SHP77 (cell line): ENCODE measurements at regions not wholly inside any gene's neighbourhood (a gene's known extent, or its start where the extent isn't known, plus 50 kb on each side); places are given as distances from the start of the nearest gene placed in this dataset.

Experiments used
- DNase-seq, 2 experiments: peaks; one replicate each; lab custom pipeline; 2025; lab: John Stamatoyannopoulos, UW

- no peak for DNase-seq
These were observed 108.6 kb upstream of the PRR20G start for GRCh38 chr3:127396473-127396872.

- no peak for DNase-seq
These were observed 108.0 kb upstream of the PRR20G start for GRCh38 chr3:127395663-127396355.

DNA sequence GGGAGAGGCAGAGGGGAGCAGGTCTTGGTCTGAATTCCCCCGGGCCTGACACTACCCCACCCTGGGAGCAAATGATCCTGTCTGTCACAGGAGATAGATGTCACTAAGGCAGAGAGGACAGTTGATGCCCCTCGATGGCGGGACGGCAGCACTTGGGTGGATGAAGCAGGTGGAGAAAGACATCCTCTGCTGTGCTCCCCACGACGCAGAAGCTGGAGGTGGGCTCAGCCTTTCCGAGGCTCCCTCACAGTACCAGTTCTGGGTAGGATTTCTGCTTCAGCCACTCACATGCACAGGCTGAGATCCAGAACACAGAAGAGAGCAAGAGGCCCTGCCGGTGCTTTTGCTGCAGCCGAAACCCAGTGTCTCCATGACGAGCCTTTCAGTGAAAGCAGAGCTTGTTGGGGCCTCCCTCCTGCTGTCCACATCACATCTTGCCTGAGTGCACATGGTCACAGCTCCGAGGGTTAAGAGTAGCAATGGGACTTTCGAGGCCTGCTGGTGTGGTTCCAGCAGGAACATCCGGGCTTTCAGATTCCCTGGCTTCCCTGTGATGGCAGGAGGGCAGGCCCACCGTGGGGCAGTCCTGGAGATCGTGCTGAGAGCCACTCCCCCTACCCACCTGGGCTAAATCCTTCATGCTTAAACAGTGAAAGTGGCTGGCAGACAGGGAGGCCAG is 107.3 kb upstream of the PRR20G start:
- no peak for DNase-seq

DNA sequence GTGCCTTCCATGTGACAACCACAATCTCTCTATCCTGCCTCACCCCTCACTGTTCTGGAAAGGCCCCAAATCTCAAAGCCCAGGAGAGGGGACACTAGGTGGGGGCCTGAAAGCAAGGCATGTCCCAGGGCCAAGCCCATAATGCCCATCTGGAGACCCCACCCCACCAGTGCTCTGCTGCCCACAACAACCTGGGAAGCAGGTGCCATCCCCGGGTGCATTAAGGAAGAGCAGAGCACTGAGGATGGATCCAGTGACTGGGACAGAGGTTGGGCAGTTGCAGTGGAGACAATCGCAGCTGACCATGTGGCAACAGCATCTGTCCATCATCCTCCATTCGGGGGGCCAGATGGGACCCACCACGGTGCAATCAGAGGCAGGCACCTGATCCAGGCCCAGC is 106.2 kb upstream of the PRR20G start:
- no peak for DNase-seq

GRCh38 chr3:127393131-127393820 is 105.4 kb upstream of the PRR20G start:
- DNase-seq = no peak

GRCh38 chr3:127392156-127392490 is 104.3 kb upstream of the PRR20G start:
- no peak for DNase-seq

DNA sequence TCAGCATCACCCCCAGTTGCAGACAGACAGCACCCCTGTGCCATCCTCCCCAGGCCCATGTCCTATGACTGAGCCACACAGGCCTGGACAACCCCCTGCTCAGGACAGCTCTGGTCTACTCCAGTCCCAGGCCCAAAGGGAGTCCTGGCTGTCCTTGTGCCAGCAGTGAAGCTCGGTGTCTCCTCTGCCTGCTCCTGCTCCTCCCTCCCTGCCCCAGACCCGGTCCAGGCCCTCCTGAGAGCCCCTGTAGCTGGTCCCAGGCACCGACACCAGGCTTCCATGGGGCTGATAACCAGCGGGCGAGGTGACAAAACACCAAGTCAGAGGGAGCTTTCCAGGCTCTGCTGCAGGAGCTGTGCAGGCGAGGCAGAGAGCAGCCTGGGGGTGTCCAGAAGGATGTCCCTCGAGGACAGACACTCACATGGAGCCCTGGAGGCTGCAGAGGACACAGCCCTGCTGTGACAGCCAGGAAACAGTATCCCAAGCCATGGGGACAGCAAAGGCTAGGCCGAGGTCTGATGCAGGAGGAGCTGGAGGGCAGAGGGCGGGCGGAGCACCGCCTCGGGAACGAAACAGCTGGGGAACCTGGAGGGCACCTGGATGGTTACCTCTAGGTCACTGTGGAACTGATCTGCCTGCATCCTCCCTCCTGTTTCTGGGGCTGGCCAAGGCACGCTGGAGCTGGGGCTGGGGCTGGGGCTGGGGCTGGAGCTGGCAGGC is 103.8 kb upstream of the PRR20G start:
- no peak for DNase-seq

DNA sequence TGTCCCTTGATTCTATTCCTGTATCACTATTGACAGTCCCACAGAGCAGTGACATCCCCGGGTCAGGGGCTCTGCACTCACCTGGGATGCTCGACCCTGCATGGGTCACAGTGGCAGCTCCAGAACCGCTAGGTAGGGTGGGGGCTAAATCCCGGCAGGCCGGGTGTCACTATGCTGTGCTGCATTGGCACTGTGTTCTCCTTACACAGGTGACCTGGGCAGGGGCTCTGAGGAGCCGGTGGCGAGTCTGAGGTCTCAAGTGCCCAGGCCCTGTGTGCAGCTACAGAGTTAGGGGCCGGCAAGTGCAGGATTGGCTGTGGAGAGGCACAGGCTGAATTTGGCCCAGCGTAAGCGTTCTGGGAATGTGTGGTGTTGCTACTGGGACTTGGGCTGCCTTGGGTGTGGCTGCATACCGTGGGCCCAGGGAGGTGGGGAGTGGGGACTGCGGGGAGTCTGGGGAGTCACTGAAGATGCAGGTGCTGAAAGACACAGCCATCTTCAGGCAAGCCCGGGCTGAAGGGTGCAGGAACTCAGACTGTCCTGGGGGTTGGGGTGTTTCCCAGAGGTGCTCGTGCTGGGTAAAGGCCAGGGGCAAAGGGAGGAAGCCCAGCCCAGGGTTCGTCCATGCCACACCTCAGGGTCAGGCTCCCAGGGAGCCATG is 102.6 kb upstream of the PRR20G start:
- no peak for DNase-seq

DNA sequence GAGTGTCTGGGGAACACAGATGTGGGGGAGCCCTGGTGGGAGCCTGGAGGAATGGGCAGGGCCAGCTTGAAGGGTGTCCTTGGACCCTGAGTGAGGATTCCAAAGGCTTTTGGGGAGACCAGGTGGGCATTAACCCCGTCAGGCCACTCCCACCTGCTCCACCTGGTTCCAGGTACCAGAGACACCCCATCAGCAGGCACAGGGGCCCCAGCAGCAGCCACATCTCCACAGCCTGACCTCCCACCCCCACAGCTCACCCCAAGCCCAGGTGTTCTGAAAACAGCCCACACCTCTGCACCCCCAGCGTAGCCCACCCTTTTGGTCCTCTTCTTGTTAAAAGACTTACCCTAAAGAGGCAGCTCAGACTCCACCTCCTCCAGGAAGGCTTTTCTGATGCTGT is 102.1 kb upstream of the PRR20G start:
- DNase-seq = no peak

- DNase-seq = no peak
These were observed 101.6 kb upstream of the PRR20G start for GRCh38 chr3:127389420-127389819.

DNA sequence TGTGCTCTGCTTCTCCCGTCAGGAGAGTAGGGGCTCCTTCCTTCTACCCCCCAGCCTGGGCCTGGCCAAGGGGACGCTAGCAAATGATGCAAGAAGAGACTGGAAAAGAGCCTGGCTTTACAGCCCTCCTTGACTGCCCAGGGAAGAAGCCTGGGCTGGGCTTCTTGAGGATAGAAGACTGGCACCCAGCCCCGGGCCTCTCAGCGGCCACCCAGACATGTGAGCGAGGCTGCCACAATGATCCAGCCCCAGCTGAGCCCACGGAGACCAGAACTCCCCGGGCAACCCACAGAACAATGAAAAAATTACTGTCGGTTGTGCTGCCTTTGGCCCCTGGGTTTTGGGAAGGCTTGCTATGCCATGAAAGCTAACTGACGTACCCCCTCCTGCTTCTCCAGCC is 100.6 kb upstream of the PRR20G start:
- no peak for DNase-seq

GRCh38 chr3:127387556-127388153 is 99.8 kb upstream of the PRR20G start:
- no peak for DNase-seq

GRCh38 chr3:127387119-127387518 is 99.3 kb upstream of the PRR20G start:
- DNase-seq = no peak

DNA sequence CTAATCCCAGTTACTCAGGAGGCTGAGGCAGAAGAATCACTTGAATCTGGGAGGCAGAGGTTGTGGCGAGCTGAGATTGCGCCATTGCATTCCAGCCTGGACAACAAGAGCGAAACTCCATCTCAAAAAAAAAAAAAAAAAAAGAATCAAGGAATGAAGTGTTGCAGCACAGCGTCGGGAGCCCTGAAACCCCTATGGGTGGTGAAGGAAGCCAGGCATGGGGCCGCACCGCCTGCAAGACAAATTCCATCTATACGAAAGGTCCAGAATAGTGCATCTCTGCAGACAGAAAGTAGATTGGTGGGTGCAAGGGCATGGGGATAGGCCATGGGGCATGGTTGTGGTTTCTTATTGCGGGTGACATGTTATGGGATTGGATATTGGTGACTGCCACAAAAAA is 98.6 kb upstream of the PRR20G start:
- DNase-seq = no peak

GRCh38 chr3:127385540-127385870 is 97.7 kb upstream of the PRR20G start:
- no peak for DNase-seq

GRCh38 chr3:127384717-127385539 is 97.1 kb upstream of the PRR20G start:
- DNase-seq = no peak

DNA sequence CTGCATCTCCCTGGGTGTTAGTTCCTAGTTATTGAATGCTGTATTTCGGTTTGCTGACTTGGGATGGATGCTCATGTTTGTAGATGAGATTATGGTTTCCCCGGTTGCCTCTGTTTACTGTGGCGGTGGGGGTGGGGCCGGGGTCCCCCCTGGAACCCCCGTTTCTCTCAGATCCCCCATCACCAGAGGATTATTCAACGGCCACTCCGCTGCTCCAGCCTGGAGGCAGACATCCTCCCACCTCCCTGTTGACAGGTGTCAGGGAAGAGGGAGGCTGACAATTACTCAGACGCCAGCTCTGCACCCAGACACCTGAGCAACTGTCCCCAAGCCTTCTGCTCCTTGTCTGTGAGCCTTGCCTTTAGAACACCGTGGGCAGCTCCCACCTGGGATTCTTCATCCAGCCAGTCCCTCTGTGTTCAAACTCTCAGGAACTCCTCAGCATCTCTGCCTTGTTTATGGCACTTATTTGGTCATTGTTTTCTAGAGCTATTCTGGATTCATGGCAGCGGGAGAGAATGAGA is 95.9 kb upstream of the PRR20G start:
- no peak for DNase-seq

DNA sequence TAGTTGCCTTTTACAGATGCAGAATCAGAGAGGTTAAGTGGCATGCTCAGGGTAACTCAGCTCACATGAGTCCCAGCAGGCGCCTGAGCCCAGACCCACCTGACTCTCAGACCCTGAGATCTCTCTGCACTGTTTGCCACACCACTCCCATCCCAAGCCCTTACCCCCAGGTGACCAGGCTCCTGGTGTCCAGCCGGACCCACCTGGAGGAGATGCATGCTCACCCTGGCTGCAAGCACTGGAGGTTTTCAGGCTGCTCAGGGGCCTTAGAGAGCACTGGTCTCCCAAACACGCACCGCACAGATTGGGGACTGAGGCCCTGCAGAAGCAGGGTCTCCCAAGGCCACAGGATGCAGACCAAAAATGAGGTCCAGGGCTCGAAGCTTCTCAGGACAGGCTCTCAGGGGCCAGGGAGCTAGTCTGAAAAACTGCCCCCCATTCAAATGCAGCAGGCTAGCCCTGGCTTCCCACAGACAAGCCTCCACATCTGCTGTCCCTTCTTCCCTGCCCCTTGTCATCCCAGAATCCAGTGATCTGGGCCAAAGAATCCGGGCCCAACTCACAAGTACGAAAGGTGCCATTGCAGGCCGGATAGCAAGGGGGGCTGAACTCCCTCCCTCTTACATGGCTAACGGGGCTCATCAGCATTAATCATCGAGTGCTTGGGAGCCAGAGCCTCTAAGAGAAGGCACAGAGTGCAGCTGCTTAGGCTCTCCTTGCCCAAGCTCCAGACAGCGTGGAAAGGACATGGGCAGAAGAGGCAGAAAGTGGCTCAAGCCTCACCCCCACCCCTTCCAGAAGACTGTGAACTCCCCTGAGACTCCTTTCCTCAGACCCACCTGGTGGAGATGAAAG is 90.2 kb upstream of the PRR20G start:
- no peak for DNase-seq

- DNase-seq = no peak
These were observed 87.5 kb upstream of the PRR20G start for GRCh38 chr3:127375151-127375930.
